UCSD-AML1 (cell line): ENCODE measurements at regions not wholly inside any gene's neighbourhood (a gene's known extent, or its start where the extent isn't known, plus 50 kb on each side); places are given as distances from the start of the nearest gene placed in this dataset.
A peak's percentile ranks its signal among the peaks of the same experiment; 100 is the strongest.

Experiments used
- DNase-seq: peaks from one replicate; lab custom pipeline; 2025; ENCODE audit not compliant: unreplicated experiment; lab: John Stamatoyannopoulos, UW

DNA sequence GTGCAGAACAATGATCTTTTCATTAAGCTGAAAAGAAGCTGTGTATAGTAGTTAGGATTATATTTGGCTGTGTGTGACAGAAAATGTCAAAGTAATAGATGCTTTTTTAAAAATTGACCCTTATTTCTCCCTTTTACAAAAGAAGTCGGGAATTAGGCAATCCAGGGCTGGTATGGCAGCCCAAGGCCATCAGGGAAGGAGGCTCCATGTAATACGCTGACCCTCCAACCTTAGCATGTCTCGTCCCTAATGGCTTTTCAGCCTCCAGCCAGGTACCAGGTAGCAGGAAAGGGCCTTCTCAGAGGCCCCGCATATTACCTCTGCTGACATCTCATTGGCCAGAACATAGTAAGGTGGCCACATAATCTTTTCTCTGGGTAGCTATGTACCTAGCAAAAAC, 79.7 kb downstream of the VCPKMT start:
- DNase-seq: no peak

DNA sequence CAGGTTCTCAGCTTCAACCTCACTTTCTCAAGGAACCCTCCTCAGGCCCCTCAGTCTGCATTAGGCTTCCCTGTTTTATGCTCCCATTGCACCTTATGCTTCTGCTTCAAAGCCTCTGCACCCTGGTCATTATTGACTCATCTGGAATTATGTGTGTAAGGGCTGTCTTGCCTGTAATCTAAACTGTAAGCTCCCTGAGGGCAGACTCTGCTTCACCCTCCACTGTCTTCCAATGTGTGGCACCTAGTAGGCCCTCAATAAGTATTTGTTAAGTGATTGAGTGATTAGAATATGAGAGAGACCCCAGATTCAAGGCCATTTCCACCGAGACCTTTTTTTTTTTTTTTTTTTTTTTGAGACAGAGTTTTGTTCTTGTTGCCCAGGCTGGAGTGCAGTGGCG, 79.1 kb downstream of the VCPKMT start:
- no peak for DNase-seq

DNA sequence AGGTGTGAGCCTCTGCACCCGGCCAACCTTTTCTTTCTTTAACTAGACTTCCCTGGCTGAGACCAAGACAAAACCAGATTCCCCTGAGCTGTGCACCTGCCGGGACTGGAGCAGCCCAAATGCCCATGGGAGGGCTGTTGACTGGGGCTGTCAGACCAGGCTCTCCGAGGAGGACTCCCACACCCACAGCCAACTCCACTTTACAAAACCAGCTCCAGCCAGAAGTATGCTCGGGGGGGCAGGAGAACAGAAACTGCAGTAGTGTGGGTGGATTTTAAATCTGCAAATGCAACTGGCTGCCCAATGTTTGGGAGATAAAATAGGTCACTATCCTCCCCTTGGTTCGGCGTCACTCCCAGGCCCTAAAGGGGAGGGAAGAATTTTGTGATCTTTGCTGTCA, 78.5 kb downstream of the VCPKMT start:
- no peak for DNase-seq

DNA sequence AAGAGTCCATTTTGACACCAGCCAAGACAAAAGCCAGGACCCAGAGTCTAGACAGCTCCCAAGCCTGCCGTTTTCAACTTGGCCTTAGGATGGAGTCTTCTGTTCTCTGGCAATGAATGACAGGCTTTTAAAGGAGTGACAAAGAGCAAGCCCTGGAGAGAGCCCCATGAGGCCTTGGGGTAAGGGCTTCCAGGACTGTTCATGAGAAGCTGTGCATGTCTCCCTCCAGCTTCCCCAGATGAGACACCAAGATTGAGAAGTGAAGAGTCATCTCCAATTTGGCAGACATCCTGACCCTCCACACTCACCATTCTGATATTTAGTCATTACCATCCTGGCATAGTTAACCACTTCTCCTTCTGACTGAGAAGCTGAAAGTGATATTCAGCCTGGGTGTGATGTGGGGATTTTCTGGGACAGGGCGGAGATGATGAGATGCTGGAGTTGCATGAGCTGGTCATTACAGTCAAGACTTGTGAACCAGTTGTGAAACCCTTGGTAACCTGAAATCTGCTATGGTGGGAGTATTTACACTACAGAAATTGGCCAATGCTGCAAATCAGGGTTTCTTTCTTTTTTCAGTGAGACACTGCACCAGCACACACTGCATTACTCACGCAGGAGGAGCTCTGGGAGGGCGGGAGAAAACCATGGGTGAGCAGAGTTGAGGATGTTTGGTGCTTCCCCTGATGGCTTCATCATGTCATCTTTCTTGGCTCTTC, 77.8 kb downstream of the VCPKMT start:
- DNase-seq: peak; percentile 29

- no peak for DNase-seq
These were observed 77.3 kb downstream of the VCPKMT start for GRCh38 chr14:50039120-50039517.

GRCh38 chr14:50039734-50040400, 76.5 kb downstream of the VCPKMT start:
- DNase-seq: peak; percentile 59

DNA sequence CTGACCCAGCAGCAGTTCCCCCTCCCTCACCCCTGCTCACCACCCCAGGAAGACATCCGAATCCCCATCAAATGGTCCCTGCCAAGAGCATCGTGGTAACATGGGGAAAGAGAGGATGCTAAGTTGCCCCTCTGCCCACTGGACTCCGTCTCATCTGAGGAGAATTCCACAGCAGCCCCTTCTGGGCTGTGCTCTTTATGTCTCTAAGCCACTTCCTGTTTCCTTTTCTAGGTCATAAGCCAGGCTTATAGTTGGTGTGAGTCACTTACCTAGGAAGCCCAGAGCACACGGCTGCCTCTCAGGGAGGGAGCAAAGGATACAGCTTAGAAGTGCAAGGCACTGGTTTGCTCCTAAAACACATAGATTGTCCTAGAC, 76.0 kb downstream of the VCPKMT start:
- DNase-seq: peak; percentile 50

GRCh38 chr14:50040895-50041465, 75.4 kb downstream of the VCPKMT start:
- no peak for DNase-seq

DNA sequence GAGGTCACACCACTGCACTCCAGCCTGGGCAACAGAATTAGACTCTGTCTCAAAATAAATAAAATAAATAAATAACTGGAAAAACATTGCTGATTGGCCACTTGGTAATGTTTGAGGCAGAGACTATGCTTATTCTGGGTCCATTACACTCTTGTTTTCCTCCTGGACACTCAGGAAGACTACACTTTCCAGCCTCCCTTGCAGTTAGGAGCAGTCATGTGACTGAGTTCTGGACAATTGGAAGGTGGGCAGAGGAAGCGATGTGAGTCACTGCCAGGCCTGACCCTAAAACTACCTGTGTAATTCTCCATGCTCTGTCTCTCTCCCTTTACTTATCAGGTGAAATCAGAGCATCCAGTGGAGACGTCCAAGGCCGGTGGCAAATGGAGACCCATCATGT, 74.4 kb downstream of the VCPKMT start:
- no peak for DNase-seq

DNA sequence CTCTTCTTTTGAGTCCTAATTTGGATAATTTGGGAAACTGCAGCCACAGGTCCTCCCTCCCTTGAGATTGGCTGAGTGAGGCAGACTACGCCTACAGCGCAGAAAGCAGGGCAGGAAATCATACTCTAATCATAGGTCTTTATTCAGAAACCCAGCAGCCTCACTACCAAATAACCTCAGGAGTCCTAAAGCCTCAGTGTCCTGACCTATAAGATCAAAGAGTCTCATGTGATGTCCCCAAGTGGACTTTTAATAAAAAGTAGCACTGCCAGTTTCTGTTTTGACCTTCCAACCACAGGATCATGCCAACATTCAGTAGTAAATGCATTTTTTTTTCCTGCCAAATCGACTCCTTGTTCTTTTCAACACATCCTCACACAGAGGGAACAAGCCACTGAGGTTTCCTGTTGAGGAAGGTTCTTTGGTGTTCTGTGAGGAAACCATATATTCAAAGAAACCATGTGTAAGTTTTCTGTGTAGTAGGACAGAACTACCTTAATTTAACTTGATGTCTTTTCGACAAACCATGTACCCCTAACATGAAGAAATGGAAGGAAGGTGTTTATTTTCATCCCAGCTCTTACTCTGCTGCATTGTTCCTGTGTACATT, 72.2 kb downstream of the VCPKMT start:
- peak; percentile 17 for DNase-seq

GRCh38 chr14:50045039-50045711, 71.2 kb downstream of the VCPKMT start:
- DNase-seq: peak; percentile 82

GRCh38 chr14:50045837-50046236, 70.5 kb downstream of the VCPKMT start:
- DNase-seq: no peak

DNA sequence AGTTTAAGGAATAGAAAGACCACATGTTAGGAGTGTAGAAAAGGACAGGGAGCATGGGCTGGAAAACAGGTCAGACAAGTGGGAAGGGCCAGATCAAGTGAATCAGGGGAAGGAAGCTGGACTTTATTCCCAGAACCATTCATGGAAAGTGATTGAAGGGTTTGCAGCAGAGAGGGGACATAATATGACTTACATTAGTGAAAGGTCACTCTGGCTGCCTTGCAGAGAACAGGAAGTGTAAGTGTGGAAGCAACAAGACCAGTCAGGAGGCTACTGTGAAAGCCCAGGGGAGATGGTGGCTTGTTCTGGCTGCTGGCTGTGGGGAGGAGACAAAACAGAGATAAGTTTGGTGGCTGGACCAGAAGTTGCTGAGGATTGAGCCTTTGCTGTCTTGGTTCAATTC, 69.1 kb downstream of the VCPKMT start:
- peak; percentile 19 for DNase-seq

DNA sequence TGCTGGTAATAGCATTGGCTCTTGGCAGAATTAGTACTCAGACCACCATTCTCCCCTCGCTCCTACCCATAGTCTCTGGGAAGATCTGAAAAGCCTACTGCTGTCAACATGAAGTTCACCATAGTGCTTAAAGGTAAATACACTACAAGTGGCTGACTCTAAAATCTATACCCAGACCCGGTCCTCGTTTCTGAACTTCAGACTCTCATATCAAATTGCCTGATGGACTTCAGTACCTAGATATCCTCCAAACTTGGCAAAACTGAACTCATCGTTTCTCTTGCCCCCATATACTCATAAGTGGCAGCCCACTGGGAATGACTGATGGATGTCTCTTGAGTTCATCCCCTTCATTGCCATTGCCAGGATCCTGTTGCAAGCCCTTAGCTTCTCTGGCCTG, 67.3 kb downstream of the VCPKMT start:
- DNase-seq: no peak

DNA sequence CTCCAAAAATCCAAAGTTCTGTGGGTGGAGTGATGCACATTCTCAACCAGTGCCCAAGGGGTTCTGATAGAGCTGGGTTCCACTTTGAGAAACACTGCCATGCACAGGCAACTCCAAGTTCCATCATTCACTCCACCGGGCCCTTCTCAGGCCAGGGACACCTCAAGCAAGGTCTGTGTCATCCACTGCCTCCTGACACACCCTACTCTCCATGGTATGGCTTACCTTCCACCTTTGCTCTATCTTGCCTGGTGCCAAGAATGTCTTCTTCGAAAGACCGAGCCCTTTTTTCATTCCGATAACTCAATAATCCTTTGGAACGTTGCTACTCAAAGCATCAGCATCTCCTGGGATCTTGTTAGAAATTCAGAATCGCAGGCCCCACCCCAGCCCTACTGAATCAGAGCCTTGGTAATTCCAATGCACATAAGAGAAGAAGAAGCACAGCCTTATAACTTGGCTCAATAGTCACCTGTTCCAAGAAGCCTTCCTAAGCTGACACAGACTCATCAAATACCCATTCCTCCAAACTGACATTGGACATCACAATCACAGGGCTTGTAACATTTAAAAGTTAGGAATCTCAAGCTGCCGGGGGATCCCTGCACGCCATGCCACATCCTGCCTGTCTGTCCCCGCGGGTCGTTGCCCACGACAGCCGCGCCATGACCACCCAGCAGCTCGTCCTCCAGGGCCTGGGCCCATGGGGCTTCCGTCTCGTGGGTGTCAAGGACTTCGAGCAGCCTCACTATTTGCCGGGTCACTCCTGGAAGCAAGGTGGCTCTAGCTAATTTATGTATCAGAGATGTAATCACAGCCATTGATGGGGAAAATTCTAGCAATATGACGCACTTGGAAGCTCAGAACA, 66.4 kb downstream of the VCPKMT start:
- no peak for DNase-seq

- DNase-seq: no peak
These were observed 65.3 kb downstream of the VCPKMT start for GRCh38 chr14:50051106-50051505.

DNA sequence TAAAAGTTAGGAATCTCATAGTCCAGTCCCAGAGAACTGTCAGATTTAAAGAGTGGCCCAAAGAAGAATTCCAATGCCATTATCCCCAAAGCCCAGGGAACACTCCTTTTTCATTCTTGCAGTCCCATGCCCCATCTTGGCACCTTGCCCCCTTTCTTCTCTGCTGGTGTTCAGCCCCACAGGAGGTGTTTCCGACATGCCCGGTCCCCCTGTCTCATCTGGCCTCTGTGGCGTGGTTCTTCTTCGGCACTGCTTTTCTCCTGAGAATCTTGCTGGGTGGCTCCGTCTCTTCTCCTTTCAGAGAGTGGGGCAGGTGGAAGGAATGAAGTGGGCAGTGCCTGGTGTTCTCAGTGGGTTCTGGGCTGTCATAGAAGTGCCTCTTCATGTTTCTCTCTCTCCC, 64.7 kb downstream of the VCPKMT start:
- DNase-seq: no peak

- no peak for DNase-seq
These were observed 63.9 kb downstream of the VCPKMT start for GRCh38 chr14:50052517-50052916.

- DNase-seq: no peak
These were observed 62.4 kb downstream of the VCPKMT start for GRCh38 chr14:50053935-50054334.

- DNase-seq: peak; percentile 22
These were observed 60.7 kb downstream of the VCPKMT start for GRCh38 chr14:50055461-50056228.
